HEK293 (cell line): ENCODE measurements at regions not wholly inside any gene's neighbourhood (a gene's known extent, or its start where the extent isn't known, plus 50 kb on each side); places are given as distances from the start of the nearest gene placed in this dataset.

Experiments used
- SALL2 ChIP-seq: fragments of 450-650 bp; formaldehyde crosslinking; IDR thresholded peaks from 2 replicates; pipeline ENCODE4 v1.5.0; 2017; ENCODE audit warnings: missing biosample characterization, mild to moderate bottlenecking, missing genetic modification characterization, borderline replicate concordance
- ZEB2 ChIP-seq: fragments of 450-650 bp; formaldehyde crosslinking; IDR thresholded peaks from 2 replicates; pipeline ENCODE4 v1.5.1; 2016; ENCODE audit warnings: missing biosample characterization, missing genetic modification characterization
- ZNF548 ChIP-seq: fragments of 450-650 bp; formaldehyde crosslinking; IDR thresholded peaks from 2 replicates; pipeline ENCODE4 v1.5.1; 2016; ENCODE audit warnings: missing biosample characterization, missing genetic modification characterization
- ZNF792 ChIP-seq: fragments of 450-650 bp; formaldehyde crosslinking; IDR thresholded peaks from 2 replicates; pipeline ENCODE4 v1.5.1; 2016; ENCODE audit warnings: missing biosample characterization, missing genetic modification characterization
- ZSCAN23 ChIP-seq: fragments of 450-650 bp; formaldehyde crosslinking; IDR thresholded peaks from 2 replicates; pipeline ENCODE4 v1.5.1; 2016; ENCODE audit warnings: missing biosample characterization, missing genetic modification characterization
- ZXDB ChIP-seq: fragments of 450-650 bp; formaldehyde crosslinking; IDR thresholded peaks from 2 replicates; pipeline ENCODE4 v1.5.1; 2016; ENCODE audit warnings: missing biosample characterization, missing genetic modification characterization
- TF ChIP-seq, protein P1 (sequence below): fragments of 450-650 bp; formaldehyde crosslinking; IDR thresholded peaks from 2 replicates; pipeline ENCODE4 v1.5.1; 2016; ENCODE audit warnings: missing biosample characterization, missing genetic modification characterization
- TF ChIP-seq, protein P2 (sequence below): fragments of 450-650 bp; formaldehyde crosslinking; IDR thresholded peaks from 2 replicates; pipeline ENCODE4 v1.5.1; 2016; ENCODE audit warnings: missing biosample characterization, missing genetic modification characterization
- TF ChIP-seq, protein P3 (sequence below): fragments of 450-650 bp; formaldehyde crosslinking; IDR thresholded peaks from 2 replicates; pipeline ENCODE4 v1.5.1; 2016; ENCODE audit warnings: missing biosample characterization, missing genetic modification characterization

DNA sequence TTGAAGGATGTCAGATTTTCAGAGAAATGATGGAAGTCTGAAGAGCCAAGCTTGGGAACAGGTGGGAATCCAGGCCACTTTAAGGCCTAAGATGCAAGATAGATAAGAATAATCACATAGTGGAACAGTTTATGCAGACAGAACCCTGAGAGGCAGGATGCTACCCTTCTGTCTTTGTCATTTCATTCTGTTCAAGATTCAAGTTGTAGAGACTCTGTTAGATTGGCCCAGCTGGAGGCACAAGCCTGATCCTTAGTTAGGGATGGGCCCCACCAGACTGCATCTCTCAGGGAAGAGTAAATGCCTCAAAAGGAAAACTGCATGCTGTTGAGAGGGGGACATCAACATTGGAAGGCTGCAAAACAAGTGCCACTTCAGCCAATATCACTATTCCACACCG is 287.0 kb downstream of the PCNX1 start:
- no peak for TF ChIP-seq SALL2 (tag by site-specific recombination)
- TF ChIP-seq, protein P1, sequence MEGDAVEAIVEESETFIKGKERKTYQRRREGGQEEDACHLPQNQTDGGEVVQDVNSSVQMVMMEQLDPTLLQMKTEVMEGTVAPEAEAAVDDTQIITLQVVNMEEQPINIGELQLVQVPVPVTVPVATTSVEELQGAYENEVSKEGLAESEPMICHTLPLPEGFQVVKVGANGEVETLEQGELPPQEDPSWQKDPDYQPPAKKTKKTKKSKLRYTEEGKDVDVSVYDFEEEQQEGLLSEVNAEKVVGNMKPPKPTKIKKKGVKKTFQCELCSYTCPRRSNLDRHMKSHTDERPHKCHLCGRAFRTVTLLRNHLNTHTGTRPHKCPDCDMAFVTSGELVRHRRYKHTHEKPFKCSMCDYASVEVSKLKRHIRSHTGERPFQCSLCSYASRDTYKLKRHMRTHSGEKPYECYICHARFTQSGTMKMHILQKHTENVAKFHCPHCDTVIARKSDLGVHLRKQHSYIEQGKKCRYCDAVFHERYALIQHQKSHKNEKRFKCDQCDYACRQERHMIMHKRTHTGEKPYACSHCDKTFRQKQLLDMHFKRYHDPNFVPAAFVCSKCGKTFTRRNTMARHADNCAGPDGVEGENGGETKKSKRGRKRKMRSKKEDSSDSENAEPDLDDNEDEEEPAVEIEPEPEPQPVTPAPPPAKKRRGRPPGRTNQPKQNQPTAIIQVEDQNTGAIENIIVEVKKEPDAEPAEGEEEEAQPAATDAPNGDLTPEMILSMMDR (tag by site-specific recombination), result no peak
- no peak for TF ChIP-seq ZXDB (tag by site-specific recombination)
- TF ChIP-seq, protein P2, sequence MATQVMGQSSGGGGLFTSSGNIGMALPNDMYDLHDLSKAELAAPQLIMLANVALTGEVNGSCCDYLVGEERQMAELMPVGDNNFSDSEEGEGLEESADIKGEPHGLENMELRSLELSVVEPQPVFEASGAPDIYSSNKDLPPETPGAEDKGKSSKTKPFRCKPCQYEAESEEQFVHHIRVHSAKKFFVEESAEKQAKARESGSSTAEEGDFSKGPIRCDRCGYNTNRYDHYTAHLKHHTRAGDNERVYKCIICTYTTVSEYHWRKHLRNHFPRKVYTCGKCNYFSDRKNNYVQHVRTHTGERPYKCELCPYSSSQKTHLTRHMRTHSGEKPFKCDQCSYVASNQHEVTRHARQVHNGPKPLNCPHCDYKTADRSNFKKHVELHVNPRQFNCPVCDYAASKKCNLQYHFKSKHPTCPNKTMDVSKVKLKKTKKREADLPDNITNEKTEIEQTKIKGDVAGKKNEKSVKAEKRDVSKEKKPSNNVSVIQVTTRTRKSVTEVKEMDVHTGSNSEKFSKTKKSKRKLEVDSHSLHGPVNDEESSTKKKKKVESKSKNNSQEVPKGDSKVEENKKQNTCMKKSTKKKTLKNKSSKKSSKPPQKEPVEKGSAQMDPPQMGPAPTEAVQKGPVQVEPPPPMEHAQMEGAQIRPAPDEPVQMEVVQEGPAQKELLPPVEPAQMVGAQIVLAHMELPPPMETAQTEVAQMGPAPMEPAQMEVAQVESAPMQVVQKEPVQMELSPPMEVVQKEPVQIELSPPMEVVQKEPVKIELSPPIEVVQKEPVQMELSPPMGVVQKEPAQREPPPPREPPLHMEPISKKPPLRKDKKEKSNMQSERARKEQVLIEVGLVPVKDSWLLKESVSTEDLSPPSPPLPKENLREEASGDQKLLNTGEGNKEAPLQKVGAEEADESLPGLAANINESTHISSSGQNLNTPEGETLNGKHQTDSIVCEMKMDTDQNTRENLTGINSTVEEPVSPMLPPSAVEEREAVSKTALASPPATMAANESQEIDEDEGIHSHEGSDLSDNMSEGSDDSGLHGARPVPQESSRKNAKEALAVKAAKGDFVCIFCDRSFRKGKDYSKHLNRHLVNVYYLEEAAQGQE (tag by site-specific recombination), result no peak
- TF ChIP-seq ZNF792 (tag by site-specific recombination), result no peak
- TF ChIP-seq, protein P3, sequence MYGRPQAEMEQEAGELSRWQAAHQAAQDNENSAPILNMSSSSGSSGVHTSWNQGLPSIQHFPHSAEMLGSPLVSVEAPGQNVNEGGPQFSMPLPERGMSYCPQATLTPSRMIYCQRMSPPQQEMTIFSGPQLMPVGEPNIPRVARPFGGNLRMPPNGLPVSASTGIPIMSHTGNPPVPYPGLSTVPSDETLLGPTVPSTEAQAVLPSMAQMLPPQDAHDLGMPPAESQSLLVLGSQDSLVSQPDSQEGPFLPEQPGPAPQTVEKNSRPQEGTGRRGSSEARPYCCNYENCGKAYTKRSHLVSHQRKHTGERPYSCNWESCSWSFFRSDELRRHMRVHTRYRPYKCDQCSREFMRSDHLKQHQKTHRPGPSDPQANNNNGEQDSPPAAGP (tag by site-specific recombination), result no peak
- no peak for TF ChIP-seq ZNF548 (tag by site-specific recombination)
- no peak for TF ChIP-seq ZSCAN23 (tag by site-specific recombination)
- no peak for TF ChIP-seq ZEB2 (tag by site-specific recombination)
